SK-N-SH (cell line): ENCODE measurements at regions not wholly inside any gene's neighbourhood (a gene's known extent, or its start where the extent isn't known, plus 50 kb on each side); places are given as distances from the start of the nearest gene placed in this dataset.

Experiments used
- JUND ChIP-seq: IDR thresholded peaks from 2 replicates; pipeline ENCODE4 v1.4.0; 2012
- NFIC ChIP-seq: IDR thresholded peaks from 2 replicates; pipeline ENCODE4 v1.4.0; 2012; ENCODE audit warnings: borderline replicate concordance
- RCOR1 ChIP-seq: fragments of 150-350 bp; IDR thresholded peaks from 2 replicates; pipeline ENCODE4 v1.6.1; 2017; ENCODE audit warnings: antibody characterized with exemption, low read length
- SIN3A ChIP-seq: IDR thresholded peaks from 2 replicates; pipeline ENCODE4 v1.6.1; 2012; ENCODE audit warnings: low read depth, mild to moderate bottlenecking, low read length, moderate library complexity, borderline replicate concordance
- TAF1 ChIP-seq: IDR thresholded peaks from 2 replicates; pipeline ENCODE4 v1.6.1; 2012; ENCODE audit warnings: low read depth, mild to moderate bottlenecking, low read length, moderate library complexity, borderline replicate concordance
- TCF12 ChIP-seq: IDR thresholded peaks from 2 replicates; pipeline ENCODE4 v1.4.0; 2012
- TF ChIP-seq, protein P1 (sequence below): fragments of 200-600 bp; sonication (generic); IDR thresholded peaks from 2 replicates; pipeline ENCODE4 v1.6.1; 2017; ENCODE audit warnings: antibody characterized with exemption, mild to moderate bottlenecking, moderate library complexity
- TF ChIP-seq, protein P2 (sequence below): IDR thresholded peaks from 2 replicates; pipeline ENCODE4 v1.4.0; 2012; ENCODE audit warnings: low read depth
- TF ChIP-seq, protein P3 (sequence below): fragments of 150-350 bp; IDR thresholded peaks from 2 replicates; pipeline ENCODE4 v1.6.1; 2016; ENCODE audit warnings: mild to moderate bottlenecking, low read depth, low read length

DNA sequence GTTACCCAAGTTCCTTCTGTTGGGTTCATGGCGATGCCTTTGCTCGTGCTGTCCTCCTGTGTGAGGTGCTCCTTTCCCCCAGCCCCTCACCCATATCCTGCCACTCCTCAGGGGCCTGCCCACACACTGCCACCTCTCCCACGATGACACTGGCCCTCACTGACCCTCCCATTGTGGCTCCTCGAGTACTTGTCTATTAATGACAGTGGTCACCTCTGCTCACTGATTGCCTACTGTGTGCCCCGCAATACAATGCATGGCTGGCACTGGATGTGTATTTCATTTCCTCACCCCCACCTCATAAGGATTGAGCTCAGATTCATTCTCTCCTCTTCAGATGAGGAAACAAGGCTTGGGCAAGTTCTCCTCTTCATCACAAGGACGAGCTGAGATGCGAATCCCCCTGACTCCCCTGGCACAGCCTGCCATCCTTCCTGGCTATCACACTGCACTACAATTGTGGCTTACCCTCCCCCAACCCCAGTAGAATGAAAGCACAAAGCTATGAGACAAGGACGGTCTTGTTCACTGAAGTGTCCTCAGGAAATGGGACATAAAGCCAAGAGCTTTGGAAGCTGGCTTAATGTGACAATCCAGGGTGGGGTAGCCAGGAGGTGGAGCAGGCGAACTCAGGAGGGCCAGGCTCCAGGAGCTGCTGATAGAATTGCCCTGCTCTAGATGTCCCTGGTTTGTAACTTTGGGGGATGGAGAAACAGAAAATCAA is 93.9 kb upstream of the RAB12 start:
- TF ChIP-seq TCF12, result no peak
- TF ChIP-seq, protein P1, sequence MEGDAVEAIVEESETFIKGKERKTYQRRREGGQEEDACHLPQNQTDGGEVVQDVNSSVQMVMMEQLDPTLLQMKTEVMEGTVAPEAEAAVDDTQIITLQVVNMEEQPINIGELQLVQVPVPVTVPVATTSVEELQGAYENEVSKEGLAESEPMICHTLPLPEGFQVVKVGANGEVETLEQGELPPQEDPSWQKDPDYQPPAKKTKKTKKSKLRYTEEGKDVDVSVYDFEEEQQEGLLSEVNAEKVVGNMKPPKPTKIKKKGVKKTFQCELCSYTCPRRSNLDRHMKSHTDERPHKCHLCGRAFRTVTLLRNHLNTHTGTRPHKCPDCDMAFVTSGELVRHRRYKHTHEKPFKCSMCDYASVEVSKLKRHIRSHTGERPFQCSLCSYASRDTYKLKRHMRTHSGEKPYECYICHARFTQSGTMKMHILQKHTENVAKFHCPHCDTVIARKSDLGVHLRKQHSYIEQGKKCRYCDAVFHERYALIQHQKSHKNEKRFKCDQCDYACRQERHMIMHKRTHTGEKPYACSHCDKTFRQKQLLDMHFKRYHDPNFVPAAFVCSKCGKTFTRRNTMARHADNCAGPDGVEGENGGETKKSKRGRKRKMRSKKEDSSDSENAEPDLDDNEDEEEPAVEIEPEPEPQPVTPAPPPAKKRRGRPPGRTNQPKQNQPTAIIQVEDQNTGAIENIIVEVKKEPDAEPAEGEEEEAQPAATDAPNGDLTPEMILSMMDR, result no peak
- TF ChIP-seq TAF1, result no peak
- TF ChIP-seq, protein P2, sequence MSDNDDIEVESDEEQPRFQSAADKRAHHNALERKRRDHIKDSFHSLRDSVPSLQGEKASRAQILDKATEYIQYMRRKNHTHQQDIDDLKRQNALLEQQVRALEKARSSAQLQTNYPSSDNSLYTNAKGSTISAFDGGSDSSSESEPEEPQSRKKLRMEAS, result no peak
- TF ChIP-seq, protein P3, sequence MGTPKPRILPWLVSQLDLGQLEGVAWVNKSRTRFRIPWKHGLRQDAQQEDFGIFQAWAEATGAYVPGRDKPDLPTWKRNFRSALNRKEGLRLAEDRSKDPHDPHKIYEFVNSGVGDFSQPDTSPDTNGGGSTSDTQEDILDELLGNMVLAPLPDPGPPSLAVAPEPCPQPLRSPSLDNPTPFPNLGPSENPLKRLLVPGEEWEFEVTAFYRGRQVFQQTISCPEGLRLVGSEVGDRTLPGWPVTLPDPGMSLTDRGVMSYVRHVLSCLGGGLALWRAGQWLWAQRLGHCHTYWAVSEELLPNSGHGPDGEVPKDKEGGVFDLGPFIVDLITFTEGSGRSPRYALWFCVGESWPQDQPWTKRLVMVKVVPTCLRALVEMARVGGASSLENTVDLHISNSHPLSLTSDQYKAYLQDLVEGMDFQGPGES, result no peak
- TF ChIP-seq NFIC, result no peak
- TF ChIP-seq RCOR1, result no peak
- TF ChIP-seq SIN3A, result no peak
- TF ChIP-seq JUND, result no peak
